ENCODE measurements at regions not wholly inside any gene's neighbourhood (a gene's known extent, or its start where the extent isn't known, plus 50 kb on each side); places are given as distances from the start of the nearest gene placed in this dataset.

GRCh38 chr12:4849115-4849541 lies 60.6 kb upstream of the KCNA1 start:
- Histone ChIP-seq H3K27me3 (ENCODE audit: control insufficient read depth, insufficient read depth, low read length) (no peaks in the 10 kb centered on the region), H3K4me1 (ENCODE audit: control insufficient read depth in 2 of 3, insufficient read depth in 2 of 3, low read depth in 1 of 3, low read length in 3 of 3) (peaks cover 0 to 2% (median 0%) of the 10 kb centered on the region in 3 donors), H3K9ac (ENCODE audit: low read length in 3 of 3) (no peak overlapping the region), H3K27ac (ENCODE audit: low read depth in 2 of 2, low read length in 2 of 2) (no peak overlapping the region), H3K9me3 (ENCODE audit: control insufficient read depth in 2 of 3, insufficient read depth in 1 of 3, low read length in 3 of 3) (no peaks in the 10 kb centered on the region), H3K36me3 (ENCODE audit: control insufficient read depth in 2 of 3, insufficient read depth in 3 of 3, low read length in 3 of 3) (no peaks in the 10 kb centered on the region), H3K4me3 (ENCODE audit: low read length in 3 of 3) (no peak overlapping the region)
- FAIRE-seq = peak; percentile 81
- TF ChIP-seq, protein P1, sequence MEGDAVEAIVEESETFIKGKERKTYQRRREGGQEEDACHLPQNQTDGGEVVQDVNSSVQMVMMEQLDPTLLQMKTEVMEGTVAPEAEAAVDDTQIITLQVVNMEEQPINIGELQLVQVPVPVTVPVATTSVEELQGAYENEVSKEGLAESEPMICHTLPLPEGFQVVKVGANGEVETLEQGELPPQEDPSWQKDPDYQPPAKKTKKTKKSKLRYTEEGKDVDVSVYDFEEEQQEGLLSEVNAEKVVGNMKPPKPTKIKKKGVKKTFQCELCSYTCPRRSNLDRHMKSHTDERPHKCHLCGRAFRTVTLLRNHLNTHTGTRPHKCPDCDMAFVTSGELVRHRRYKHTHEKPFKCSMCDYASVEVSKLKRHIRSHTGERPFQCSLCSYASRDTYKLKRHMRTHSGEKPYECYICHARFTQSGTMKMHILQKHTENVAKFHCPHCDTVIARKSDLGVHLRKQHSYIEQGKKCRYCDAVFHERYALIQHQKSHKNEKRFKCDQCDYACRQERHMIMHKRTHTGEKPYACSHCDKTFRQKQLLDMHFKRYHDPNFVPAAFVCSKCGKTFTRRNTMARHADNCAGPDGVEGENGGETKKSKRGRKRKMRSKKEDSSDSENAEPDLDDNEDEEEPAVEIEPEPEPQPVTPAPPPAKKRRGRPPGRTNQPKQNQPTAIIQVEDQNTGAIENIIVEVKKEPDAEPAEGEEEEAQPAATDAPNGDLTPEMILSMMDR (IDR thresholded peaks at IDR 0.05; ENCODE audit: borderline replicate concordance, extremely low read depth, insufficient read depth) = peak; percentile 50
- peak in 3 of 5 donors; percentile 43 to 80 (median 73) for DNase-seq
- intact Hi-C loops (cut with DNase I) = no loop called here

- FAIRE-seq = no peak
- TF ChIP-seq, protein P1 (IDR thresholded peaks at IDR 0.05; ENCODE audit: borderline replicate concordance, extremely low read depth, insufficient read depth) = no peak
Observed at GRCh38 chr12:4849795-4850345, 59.8 kb upstream of the KCNA1 start.

DNA sequence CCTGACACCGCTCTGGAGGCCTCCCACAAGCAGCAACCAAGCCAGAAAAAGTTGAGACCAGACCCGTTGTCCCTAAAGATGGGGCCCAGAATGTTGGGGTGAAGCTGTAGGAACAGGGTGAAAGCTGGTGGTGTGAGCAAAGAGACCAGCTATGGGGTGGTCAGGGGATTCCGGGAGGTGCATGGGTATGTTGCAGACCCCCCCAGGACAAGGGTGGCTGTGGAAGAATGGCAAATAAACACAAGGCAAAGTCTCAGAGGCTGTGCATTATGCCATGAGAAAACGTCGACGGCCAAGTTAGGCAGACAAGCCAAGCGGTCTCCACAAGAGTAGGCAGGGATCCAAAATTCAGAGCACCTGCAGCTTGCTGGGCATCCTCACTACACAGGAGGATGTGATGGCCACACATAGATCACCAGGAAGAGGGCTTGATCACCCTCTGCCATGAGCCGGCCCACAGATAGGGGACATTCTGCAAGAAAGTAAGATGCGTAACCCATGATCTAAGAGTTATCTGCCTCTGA lies 58.8 kb upstream of the KCNA1 start:
- no peak overlapping the region for H3K9ac ChIP-seq (ENCODE audit: low read length in 3 of 3)
- H3K9me3 ChIP-seq (ENCODE audit: control insufficient read depth in 2 of 3, insufficient read depth in 1 of 3, low read length in 3 of 3) = no peaks in the 10 kb centered on the region
- H3K4me3 ChIP-seq (ENCODE audit: low read length in 3 of 3) = no peak overlapping the region
- FAIRE-seq (no peak), DNase-seq (no peak)
- intact Hi-C loops (cut with DNase I) = no loop called here
- no peaks in the 10 kb centered on the region for H3K27me3 ChIP-seq (ENCODE audit: control insufficient read depth, insufficient read depth, low read length)
- peaks cover 0 to 4% (median 0%) of the 10 kb centered on the region in 3 donors for H3K4me1 ChIP-seq (ENCODE audit: control insufficient read depth in 2 of 3, insufficient read depth in 2 of 3, low read depth in 1 of 3, low read length in 3 of 3)
- no peaks in the 10 kb centered on the region for H3K36me3 ChIP-seq (ENCODE audit: control insufficient read depth in 2 of 3, insufficient read depth in 3 of 3, low read length in 3 of 3)
- TF ChIP-seq, protein P1 (IDR thresholded peaks at IDR 0.05; ENCODE audit: borderline replicate concordance, extremely low read depth, insufficient read depth) = no peak
- no peak overlapping the region for H3K27ac ChIP-seq (ENCODE audit: low read depth in 2 of 2, low read length in 2 of 2)

More at GRCh38 chr12:4849795-4850345, 59.8 kb upstream of the KCNA1 start:
- no peaks in the 10 kb centered on the region for H3K36me3 ChIP-seq (ENCODE audit: control insufficient read depth in 2 of 3, insufficient read depth in 3 of 3, low read length in 3 of 3)
- no peak overlapping the region for H3K4me3 ChIP-seq (ENCODE audit: low read length in 3 of 3)
- no peaks in the 10 kb centered on the region for H3K9me3 ChIP-seq (ENCODE audit: control insufficient read depth in 2 of 3, insufficient read depth in 1 of 3, low read length in 3 of 3)
- no peaks in the 10 kb centered on the region for H3K27me3 ChIP-seq (ENCODE audit: control insufficient read depth, insufficient read depth, low read length)
- H3K4me1 ChIP-seq (ENCODE audit: control insufficient read depth in 2 of 3, insufficient read depth in 2 of 3, low read depth in 1 of 3, low read length in 3 of 3) = peaks cover 0 to 2% (median 0%) of the 10 kb centered on the region in 3 donors
- DNase-seq = no peak
- intact Hi-C loops (cut with DNase I) = no loop called here
- no peak overlapping the region for H3K9ac ChIP-seq (ENCODE audit: low read length in 3 of 3)
- H3K27ac ChIP-seq (ENCODE audit: low read depth in 2 of 2, low read length in 2 of 2) = no peak overlapping the region

Measured in kidney (tissue), 13 donors.